ENCODE measurements at regions not wholly inside any gene's neighbourhood (a gene's known extent, or its start where the extent isn't known, plus 50 kb on each side); places are given as distances from the start of the nearest gene placed in this dataset.

- no peaks in the 10 kb centered on the region for H3K36me3 ChIP-seq
- H3K4me1 ChIP-seq: no peaks in the 10 kb centered on the region
- H3K4me3 ChIP-seq: no peak overlapping the region
- peaks cover 0 to 3% (median 0%) of the 10 kb centered on the region in 7 donors for H3K27me3 ChIP-seq (replicated peaks in 1 of 7)
- no peak for TF ChIP-seq POLR2A (IDR thresholded peaks at IDR 0.05)
- no peak for TF ChIP-seq CTCF (IDR thresholded peaks at IDR 0.05 in 8 of 11, conservative IDR thresholded peaks at IDR 0.05 in 3 of 11)
- TF ChIP-seq POLR2AphosphoS5 (IDR thresholded peaks at IDR 0.05): no peak
- intact Hi-C loops (cut with DNase I; ENCODE audit: low total_unique reads): no loop called here
- 82 to 90% (median 87%) methylated on average over 19 of the region's 19 CpGs for WGBS, 5 donors
- no peak overlapping the region for H3K27ac ChIP-seq
- no peaks in the 10 kb centered on the region for H3K9me3 ChIP-seq
- DNase-seq: no peak
Observed at GRCh38 chr11:32200136-32200847, 109.4 kb downstream of the RCN1 start.

- WGBS, 5 donors: 67 to 95% (median 74%) methylated on average over 5 of the region's 5 CpGs
- no peak overlapping the region for H3K27ac ChIP-seq
- intact Hi-C loops (cut with DNase I; ENCODE audit: low total_unique reads): no loop called here
Observed at GRCh38 chr11:32204751-32205150, 113.9 kb downstream of the RCN1 start.

GRCh38 chr11:32210556-32210955 lies 119.7 kb downstream of the RCN1 start:
- H3K27me3 ChIP-seq (replicated peaks in 1 of 7): peaks cover 0 to 26% (median 0%) of the 10 kb centered on the region in 7 donors
- 24 to 55% (median 31%) methylated on average over 5 to 6 of the region's 6 CpGs for WGBS, 5 donors

More at GRCh38 chr11:32204751-32205150, 113.9 kb downstream of the RCN1 start:
- Histone ChIP-seq H3K9me3 (no peaks in the 10 kb centered on the region), H3K4me1 (no peaks in the 10 kb centered on the region), H3K36me3 (no peaks in the 10 kb centered on the region), H3K27me3 (replicated peaks in 1 of 7) (peaks cover 0 to 17% (median 0%) of the 10 kb centered on the region in 7 donors), H3K4me3 (no peak overlapping the region)
- TF ChIP-seq CTCF (IDR thresholded peaks at IDR 0.05 in 8 of 11, conservative IDR thresholded peaks at IDR 0.05 in 3 of 11): no peak
- TF ChIP-seq POLR2A (IDR thresholded peaks at IDR 0.05): no peak
- TF ChIP-seq POLR2AphosphoS5 (IDR thresholded peaks at IDR 0.05): no peak
- no peak for DNase-seq

More at GRCh38 chr11:32210556-32210955, 119.7 kb downstream of the RCN1 start:
- Histone ChIP-seq H3K27ac (no peak overlapping the region), H3K36me3 (no peaks in the 10 kb centered on the region), H3K4me3 (no peak overlapping the region), H3K4me1 (no peaks in the 10 kb centered on the region), H3K9me3 (no peaks in the 10 kb centered on the region)
- TF ChIP-seq POLR2A (IDR thresholded peaks at IDR 0.05) (no peak), CTCF (IDR thresholded peaks at IDR 0.05 in 8 of 11, conservative IDR thresholded peaks at IDR 0.05 in 3 of 11) (no peak), POLR2AphosphoS5 (IDR thresholded peaks at IDR 0.05) (no peak)
- no peak for DNase-seq
- intact Hi-C loops (cut with DNase I; ENCODE audit: low total_unique reads): no loop called here

Data from spleen (tissue), 11 donors.